ENCODE measurements at regions not wholly inside any gene's neighbourhood (a gene's known extent, or its start where the extent isn't known, plus 50 kb on each side); places are given as distances from the start of the nearest gene placed in this dataset.
"Not testable (repeated sequence)": the region's sequence is repeated elsewhere in the genome, so short reads cannot be mapped to it uniquely, and the experiment has no call there.

GRCh38 chrX:2631743-2632532 lies 59.2 kb upstream of the CD99 start:
- H3K27ac ChIP-seq (ENCODE audit: insufficient read depth, low read length): no peak overlapping the region
- H3K9me3 ChIP-seq (ENCODE audit: control insufficient read depth, insufficient read depth, low read length): no peaks in the 10 kb centered on the region
- H4K20me1 ChIP-seq (ENCODE audit: insufficient read depth, low read length): no peaks in the 10 kb centered on the region
- in situ Hi-C loops (cut with MboI; ENCODE audit: low sequenced_read_pairs): no loop called here
- POLR2A ChIA-PET (ENCODE audit: unreplicated experiment): no interaction called here
- no peak overlapping the region for H2BK120ac ChIP-seq (ENCODE audit: low read depth, low read length)
- no peak overlapping the region for H2BK15ac ChIP-seq (ENCODE audit: low read depth, low read length)
- H2AK9ac ChIP-seq (replicated peaks; ENCODE audit: low read depth, low read length, poor library complexity): no peak overlapping the region
- no peak overlapping the region for H2AFZ ChIP-seq (replicated peaks; ENCODE audit: low read length, poor library complexity)
- H3K18ac ChIP-seq (ENCODE audit: low read depth, low read length): no peak overlapping the region
- DNase-seq (no peak), ATAC-seq (ENCODE audit: low read depth) (no peak)
- no peak overlapping the region for H3K23ac ChIP-seq (ENCODE audit: low read depth, low read length)
- dilution Hi-C loops (cut with HindIII; ENCODE audit: low sequenced_read_pairs, unreplicated experiment): no loop called here
- WGBS, 2 experiments (ENCODE audit: extremely low coverage in 2 of 2, insufficient read length in 1 of 2): 17% methylated on average over 1 of the region's 3 CpGs; no CpG with 5 or more reads in 1 of the 2 experiments
- no peak overlapping the region for H3K56ac ChIP-seq (ENCODE audit: extremely low read depth, insufficient read depth, low read length)
- H4K5ac ChIP-seq (ENCODE audit: low read depth, low read length): no peak overlapping the region; the same call in 1 of the 2 replicates
- no peak overlapping the region for H3K4ac ChIP-seq (ENCODE audit: low read depth, low read length)
- H3K4me3 ChIP-seq (ENCODE audit: insufficient read depth, low read depth, low read length): no peak overlapping the region
- H2BK20ac ChIP-seq (ENCODE audit: low read depth, low read length): no peak overlapping the region
- H2BK5ac ChIP-seq (ENCODE audit: low read depth, low read length, poor library complexity, severe bottlenecking): no peak overlapping the region
- CTCF ChIA-PET: no interaction called here
- peaks cover 3% of the 10 kb centered on the region for H3K36me3 ChIP-seq (ENCODE audit: control insufficient read depth, insufficient read depth, low read length)
- H3K79me1 ChIP-seq (ENCODE audit: low read depth in 1 of 2, low read length in 2 of 2): peaks cover 0 to 4% of the 10 kb centered on the region in 2 experiments; a peak in 1 of 4 replicates
- BruUV-seq (replicated peaks): no TSS peak
- no peak overlapping the region for H3K9ac ChIP-seq (ENCODE audit: low read depth, low read length)
- H2AK5ac ChIP-seq (ENCODE audit: low read depth, low read length): no peak overlapping the region
- no peak overlapping the region for H3K14ac ChIP-seq (replicated peaks; ENCODE audit: low read depth, low read length)
- H3K27me3 ChIP-seq (ENCODE audit: control insufficient read depth, insufficient read depth, low read length): no peaks in the 10 kb centered on the region
- TF ChIP-seq RFX5 (IDR thresholded peaks at IDR 0.05; ENCODE audit: low read depth, low read length) (no peak), SMC3 (IDR thresholded peaks at IDR 0.05; ENCODE audit: low read depth, low read length) (no peak)
- intact Hi-C loops (cut with micrococcal nuclease): no loop called here
- peak overlapping the region in 1 of 2 experiments; percentile 60; a peak in 1 of 4 replicates for H4K8ac ChIP-seq (ENCODE audit: low read depth in 2 of 2, low read length in 2 of 2)
- H3K4me2 ChIP-seq (ENCODE audit: low read depth, low read length): no peak overlapping the region
- H4K91ac ChIP-seq (ENCODE audit: insufficient read depth, low read depth, low read length): no peak overlapping the region
- H3K4me1 ChIP-seq (ENCODE audit: control insufficient read depth, insufficient read depth, low read length): no peaks in the 10 kb centered on the region
- no peaks in the 10 kb centered on the region for H3K9me1 ChIP-seq (ENCODE audit: insufficient read depth, low read length)

- H3K36me3 ChIP-seq (ENCODE audit: control insufficient read depth, insufficient read depth, low read length); H4K20me1 ChIP-seq (ENCODE audit: insufficient read depth, low read length); H2BK120ac ChIP-seq (ENCODE audit: low read depth, low read length); H3K79me1 ChIP-seq (ENCODE audit: low read depth in 1 of 2, low read length in 2 of 2); H2AFZ ChIP-seq (replicated peaks; ENCODE audit: low read length, poor library complexity); CTCF ChIA-PET; H3K27me3 ChIP-seq (ENCODE audit: control insufficient read depth, insufficient read depth, low read length); H3K4me1 ChIP-seq (ENCODE audit: control insufficient read depth, insufficient read depth, low read length); H3K23ac ChIP-seq (ENCODE audit: low read depth, low read length); H3K4me3 ChIP-seq (ENCODE audit: insufficient read depth, low read depth, low read length); H2BK20ac ChIP-seq (ENCODE audit: low read depth, low read length); H3K27ac ChIP-seq (ENCODE audit: insufficient read depth, low read length); H2AK5ac ChIP-seq (ENCODE audit: low read depth, low read length); H3K56ac ChIP-seq (ENCODE audit: extremely low read depth, insufficient read depth, low read length); H2BK5ac ChIP-seq (ENCODE audit: low read depth, low read length, poor library complexity, severe bottlenecking); H4K5ac ChIP-seq (ENCODE audit: low read depth, low read length); H3K9ac ChIP-seq (ENCODE audit: low read depth, low read length); H3K4ac ChIP-seq (ENCODE audit: low read depth, low read length); H3K18ac ChIP-seq (ENCODE audit: low read depth, low read length); DNase-seq; H2BK15ac ChIP-seq (ENCODE audit: low read depth, low read length); dilution Hi-C loops (cut with HindIII; ENCODE audit: low sequenced_read_pairs, unreplicated experiment); H3K4me2 ChIP-seq (ENCODE audit: low read depth, low read length); H3K9me3 ChIP-seq (ENCODE audit: control insufficient read depth, insufficient read depth, low read length); intact Hi-C loops (cut with micrococcal nuclease); in situ Hi-C loops (cut with MboI; ENCODE audit: low sequenced_read_pairs); H3K14ac ChIP-seq (replicated peaks; ENCODE audit: low read depth, low read length); ATAC-seq (ENCODE audit: low read depth); POLR2A ChIA-PET (ENCODE audit: unreplicated experiment); BruUV-seq (replicated peaks); H3K9me1 ChIP-seq (ENCODE audit: insufficient read depth, low read length); H2AK9ac ChIP-seq (replicated peaks; ENCODE audit: low read depth, low read length, poor library complexity); H4K91ac ChIP-seq (ENCODE audit: insufficient read depth, low read depth, low read length): not testable (repeated sequence)
- H4K8ac ChIP-seq (ENCODE audit: low read depth in 2 of 2, low read length in 2 of 2): peak overlapping the region in 1 of 2 experiments; percentile 17; a peak in 1 of 4 replicates
- WGBS, 2 experiments (ENCODE audit: extremely low coverage in 2 of 2, insufficient read length in 1 of 2): no CpG with 5 or more reads among the region's 6 CpGs
Measured at GRCh38 chrX:2630935-2631742, 60.0 kb upstream of the CD99 start.
